Right lobe of liver (tissue), 4 donors: ENCODE measurements at regions not wholly inside any gene's neighbourhood (a gene's known extent, or its start where the extent isn't known, plus 50 kb on each side); places are given as distances from the start of the nearest gene placed in this dataset.

Source experiments
- POLR2A ChIP-seq: fragments of 450-650 bp; IDR thresholded peaks from one replicate; pipeline ENCODE4 v1.6.1; 2017; ENCODE audit warnings: antibody characterized with exemption, mild to moderate bottlenecking
- TF ChIP-seq, protein P1 (sequence below), 4 donors: fragments of 200-600 bp in 3 of 4; fragments of 450-650 bp in 1 of 4; IDR thresholded peaks; one replicate each; pipeline versions ENCODE4 v1.5.1 to v1.8.0; 2016 to 2022; ENCODE audit warnings: antibody characterized with exemption in 4 of 4, mild to moderate bottlenecking in 2 of 4
- donor health status: DM: no; HTN: no; CAD: no.
- donor health status: DM: no; HTN: no; CAD: no.
- donor health status: DM: no; HTN: yes; CAD: no.

DNA sequence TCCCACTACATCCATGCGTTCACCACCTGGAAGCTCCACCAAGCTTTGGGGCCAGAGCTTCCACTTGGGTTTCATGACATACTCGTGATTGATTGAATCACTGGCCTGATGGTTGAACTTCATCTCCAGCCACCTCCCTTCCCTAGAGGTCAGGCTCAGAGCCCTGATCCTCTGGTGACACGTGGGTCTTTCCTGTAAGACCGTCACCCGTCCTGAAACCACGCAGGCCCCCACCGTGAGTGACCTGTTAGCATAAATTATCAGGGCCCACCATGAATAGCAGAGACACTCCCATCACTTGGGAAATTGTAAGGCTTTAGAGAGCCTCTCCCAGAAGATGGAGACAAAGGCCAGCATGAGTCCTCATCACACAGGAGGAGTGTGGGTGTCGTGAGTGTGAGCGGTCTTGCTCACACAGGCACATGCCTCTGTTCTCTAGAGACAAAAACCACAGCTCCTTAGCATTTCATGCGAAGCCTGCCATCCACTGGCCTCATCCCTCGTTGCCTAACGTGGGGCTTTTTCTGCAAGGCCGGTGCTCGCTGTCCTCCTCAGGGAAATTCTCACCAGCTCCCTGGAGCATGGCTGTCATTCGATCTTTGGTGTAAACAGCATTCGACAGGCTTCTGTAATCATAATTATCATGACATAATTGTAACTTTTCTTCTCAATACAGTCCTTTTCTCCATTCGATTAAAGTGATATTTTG lies 65.1 kb upstream of the DUSP22 start:
- TF ChIP-seq, protein P1, sequence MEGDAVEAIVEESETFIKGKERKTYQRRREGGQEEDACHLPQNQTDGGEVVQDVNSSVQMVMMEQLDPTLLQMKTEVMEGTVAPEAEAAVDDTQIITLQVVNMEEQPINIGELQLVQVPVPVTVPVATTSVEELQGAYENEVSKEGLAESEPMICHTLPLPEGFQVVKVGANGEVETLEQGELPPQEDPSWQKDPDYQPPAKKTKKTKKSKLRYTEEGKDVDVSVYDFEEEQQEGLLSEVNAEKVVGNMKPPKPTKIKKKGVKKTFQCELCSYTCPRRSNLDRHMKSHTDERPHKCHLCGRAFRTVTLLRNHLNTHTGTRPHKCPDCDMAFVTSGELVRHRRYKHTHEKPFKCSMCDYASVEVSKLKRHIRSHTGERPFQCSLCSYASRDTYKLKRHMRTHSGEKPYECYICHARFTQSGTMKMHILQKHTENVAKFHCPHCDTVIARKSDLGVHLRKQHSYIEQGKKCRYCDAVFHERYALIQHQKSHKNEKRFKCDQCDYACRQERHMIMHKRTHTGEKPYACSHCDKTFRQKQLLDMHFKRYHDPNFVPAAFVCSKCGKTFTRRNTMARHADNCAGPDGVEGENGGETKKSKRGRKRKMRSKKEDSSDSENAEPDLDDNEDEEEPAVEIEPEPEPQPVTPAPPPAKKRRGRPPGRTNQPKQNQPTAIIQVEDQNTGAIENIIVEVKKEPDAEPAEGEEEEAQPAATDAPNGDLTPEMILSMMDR (IDR thresholded peaks at IDR 0.05) = no peak
- TF ChIP-seq POLR2A = no peak
